CD4-positive, alpha-beta T cell (primary cell): ENCODE measurements at regions not wholly inside any gene's neighbourhood (a gene's known extent, or its start where the extent isn't known, plus 50 kb on each side); places are given as distances from the start of the nearest gene placed in this dataset.

Source experiments
- ATAC-seq: fragments of 200-7000 bp; cut with Tn5 transposase; one replicate; pipeline ENCODE4 v1.10.0; 2022; ENCODE audit warnings: mild to moderate bottlenecking; ENCODE audit not compliant: poor library complexity
- CTCF ChIA-PET: fragments of 350-600 bp; sonication (Branson Sonifier 250); formaldehyde crosslinking; loops from one replicate; lab custom pipeline; 2021; ENCODE audit warnings: antibody characterized with exemption, inconsistent platforms; lab: Charles Lee
- POLR2A ChIA-PET: fragments of 350-600 bp; sonication (Branson Sonifier 250); formaldehyde crosslinking; loops from one replicate; lab custom pipeline; 2021; ENCODE audit warnings: antibody characterized with exemption, inconsistent platforms; lab: Charles Lee
- DNase-seq, 14 experiments: peaks; one replicate each; pipeline ENCODE4 v3.0.0-alpha.2; 2013 to 2020; ENCODE audit warnings: mixed read lengths in 2 of 14
- H3K27ac ChIP-seq, 2 donors: one replicate each; pipeline versions ENCODE4 v1.5.1 to v1.7.0; 2013; ENCODE audit warnings: low read length in 2 of 2, low read depth in 1 of 2, mild to moderate bottlenecking in 1 of 2
- H3K27me3 ChIP-seq, 2 experiments: 1 replicate in 1 of 2; 2 replicates in 1 of 2; pipeline versions ENCODE4 v1.6.1 to v1.7.0; 2013; ENCODE audit warnings: low read length in 2 of 2, control low read depth in 1 of 2, mild to moderate bottlenecking in 1 of 2, moderate library complexity in 1 of 2; ENCODE audit not compliant: insufficient read depth in 2 of 2, control insufficient read depth in 1 of 2
- H3K36me3 ChIP-seq: one replicate; pipeline ENCODE4 v1.6.1; 2013; ENCODE audit warnings: low read length, control low read depth; ENCODE audit not compliant: insufficient read depth
- H3K4me1 ChIP-seq: one replicate; pipeline ENCODE4 v1.6.1; 2013; ENCODE audit warnings: low read length, control low read depth; ENCODE audit not compliant: insufficient read depth
- H3K4me3 ChIP-seq: one replicate; pipeline ENCODE4 v1.5.1; 2013; ENCODE audit warnings: mild to moderate bottlenecking, low read length, moderate library complexity
- H3K9me3 ChIP-seq, 2 experiments: 1 replicate in 1 of 2; 2 replicates in 1 of 2; pipeline versions ENCODE4 v1.6.1 to v1.7.0; 2013; ENCODE audit warnings: low read length in 2 of 2, mild to moderate bottlenecking in 2 of 2, control low read depth in 1 of 2, moderate library complexity in 1 of 2; ENCODE audit not compliant: control insufficient read depth in 1 of 2, insufficient read depth in 1 of 2
- H3K27ac Mint-ChIP-seq: one replicate; pipeline ENCODE4 v1.8.0; 2020; ENCODE audit warnings: mixed read lengths
- H3K27me3 Mint-ChIP-seq: one replicate; pipeline ENCODE4 v1.8.0; 2021; ENCODE audit warnings: mixed read lengths
- H3K36me3 Mint-ChIP-seq: one replicate; pipeline ENCODE4 v1.8.0; 2021; ENCODE audit warnings: low read depth, mixed read lengths
- H3K4me1 Mint-ChIP-seq: one replicate; pipeline ENCODE4 v1.8.0; 2021; ENCODE audit warnings: low read depth, mixed read lengths
- H3K4me3 Mint-ChIP-seq: one replicate; pipeline ENCODE4 v1.8.0; 2020; ENCODE audit warnings: mild to moderate bottlenecking, mixed read lengths
- H3K9me3 Mint-ChIP-seq: one replicate; pipeline ENCODE4 v1.8.0; 2020; ENCODE audit warnings: mixed read lengths
- intact Hi-C, 2 experiments: fragments of 100-400 bp; cut with DNase I in 1 of 2; cut with micrococcal nuclease in 1 of 2; formaldehyde crosslinking; loops; one replicate each; pipeline versions ENCODE4 v1.15.1 to v1.9.0; 2023 to 2025; cut with DNase I, micrococcal nuclease
- TF ChIP-seq, protein P1 (sequence below): fragments of 200-600 bp; IDR thresholded peaks from one replicate; pipeline ENCODE4 v1.8.0; 2022; ENCODE audit warnings: antibody characterized with exemption, mild to moderate bottlenecking

DNA sequence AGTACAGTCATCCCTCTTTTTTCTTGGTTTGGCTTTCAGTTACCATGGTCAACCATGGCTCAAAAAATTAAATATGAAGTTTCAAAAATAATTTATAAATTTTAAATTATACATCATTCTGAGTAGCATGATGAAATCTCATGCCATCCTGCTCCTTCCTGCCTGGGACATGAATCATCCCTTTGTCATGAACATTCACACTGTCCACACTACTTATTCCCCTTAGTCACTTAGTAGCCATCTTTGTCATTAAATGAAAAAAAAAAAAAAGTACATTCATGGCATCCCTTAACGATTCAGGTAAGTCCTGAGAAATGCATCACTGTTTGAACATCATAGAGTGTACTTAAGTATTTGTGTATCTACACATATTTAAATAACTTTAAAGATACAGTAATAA lies 1046.3 kb downstream of the ROBO2 start:
- H3K4me1 Mint-ChIP-seq, result no peaks in the 10 kb centered on the region
- no peak for ATAC-seq
- Histone ChIP-seq H3K9me3 (no peaks in the 10 kb centered on the region), H3K4me1 (no peaks in the 10 kb centered on the region), H3K27ac (no peak overlapping the region), H3K36me3 (no peaks in the 10 kb centered on the region), H3K4me3 (no peak overlapping the region), H3K27me3 (no peaks in the 10 kb centered on the region)
- no peak overlapping the region for H3K4me3 Mint-ChIP-seq
- no peaks in the 10 kb centered on the region for H3K27me3 Mint-ChIP-seq
- POLR2A ChIA-PET, result no interaction called here
- H3K27ac Mint-ChIP-seq, result no peak overlapping the region
- CTCF ChIA-PET, result no interaction called here
- intact Hi-C loops, result no loop called here
- peaks cover 7% of the 10 kb centered on the region for H3K9me3 Mint-ChIP-seq
- TF ChIP-seq, protein P1, sequence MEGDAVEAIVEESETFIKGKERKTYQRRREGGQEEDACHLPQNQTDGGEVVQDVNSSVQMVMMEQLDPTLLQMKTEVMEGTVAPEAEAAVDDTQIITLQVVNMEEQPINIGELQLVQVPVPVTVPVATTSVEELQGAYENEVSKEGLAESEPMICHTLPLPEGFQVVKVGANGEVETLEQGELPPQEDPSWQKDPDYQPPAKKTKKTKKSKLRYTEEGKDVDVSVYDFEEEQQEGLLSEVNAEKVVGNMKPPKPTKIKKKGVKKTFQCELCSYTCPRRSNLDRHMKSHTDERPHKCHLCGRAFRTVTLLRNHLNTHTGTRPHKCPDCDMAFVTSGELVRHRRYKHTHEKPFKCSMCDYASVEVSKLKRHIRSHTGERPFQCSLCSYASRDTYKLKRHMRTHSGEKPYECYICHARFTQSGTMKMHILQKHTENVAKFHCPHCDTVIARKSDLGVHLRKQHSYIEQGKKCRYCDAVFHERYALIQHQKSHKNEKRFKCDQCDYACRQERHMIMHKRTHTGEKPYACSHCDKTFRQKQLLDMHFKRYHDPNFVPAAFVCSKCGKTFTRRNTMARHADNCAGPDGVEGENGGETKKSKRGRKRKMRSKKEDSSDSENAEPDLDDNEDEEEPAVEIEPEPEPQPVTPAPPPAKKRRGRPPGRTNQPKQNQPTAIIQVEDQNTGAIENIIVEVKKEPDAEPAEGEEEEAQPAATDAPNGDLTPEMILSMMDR, result no peak
- H3K36me3 Mint-ChIP-seq, result no peaks in the 10 kb centered on the region
- no peak for DNase-seq

DNA sequence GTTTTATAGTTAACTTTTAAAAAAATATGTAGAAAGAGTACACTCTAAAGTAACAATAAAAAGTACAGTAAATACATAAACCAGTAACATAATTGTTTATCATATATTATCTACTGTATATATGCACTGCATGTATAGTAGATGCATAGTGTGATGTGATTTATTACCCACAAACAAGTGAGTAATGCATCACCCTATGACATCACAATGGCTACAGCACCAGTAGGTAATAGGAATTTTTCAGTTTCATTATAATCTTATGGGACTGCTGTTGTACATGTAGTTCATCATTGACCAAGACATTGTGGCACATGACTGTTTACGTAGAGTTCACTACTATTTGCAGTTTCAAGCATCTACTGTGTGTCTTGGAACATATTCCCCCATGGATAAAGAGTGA lies 1047.2 kb downstream of the ROBO2 start:
- DNase-seq (no peak), ATAC-seq (no peak)
- TF ChIP-seq, protein P1, result no peak
- Mint-ChIP-seq H3K9me3 (peaks cover 7% of the 10 kb centered on the region), H3K27ac (no peak overlapping the region), H3K4me1 (no peaks in the 10 kb centered on the region), H3K36me3 (no peaks in the 10 kb centered on the region), H3K27me3 (no peaks in the 10 kb centered on the region), H3K4me3 (no peak overlapping the region)
- no peaks in the 10 kb centered on the region for H3K9me3 ChIP-seq
- H3K27ac ChIP-seq, result no peak overlapping the region
- no peak overlapping the region for H3K4me3 ChIP-seq
- H3K27me3 ChIP-seq, result no peaks in the 10 kb centered on the region
- intact Hi-C loops, result no loop called here
- H3K4me1 ChIP-seq, result no peaks in the 10 kb centered on the region
- H3K36me3 ChIP-seq, result no peaks in the 10 kb centered on the region
- ChIA-PET CTCF (no interaction called here), POLR2A (no interaction called here)

DNA sequence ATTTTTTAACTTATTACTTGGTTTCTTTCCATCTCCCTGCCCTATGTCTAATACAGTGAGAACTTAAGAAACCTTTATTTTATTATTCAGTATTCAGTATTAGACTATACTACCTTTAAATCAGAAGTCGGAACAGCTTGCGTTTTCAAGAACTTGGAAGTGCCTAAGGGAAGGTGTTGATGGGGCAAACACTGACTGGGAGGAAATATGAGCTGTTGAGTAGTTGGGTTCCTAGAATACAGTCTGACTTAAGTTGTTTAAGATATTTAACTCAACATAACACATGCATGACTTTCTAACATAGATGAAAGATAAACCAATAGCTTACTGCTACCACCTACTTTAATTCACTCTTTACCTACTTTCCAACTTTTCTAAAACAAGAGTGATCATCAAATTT lies 1048.1 kb downstream of the ROBO2 start:
- Histone ChIP-seq H3K9me3 (peaks cover 0 to 2% of the 10 kb centered on the region in 2 experiments), H3K27ac (no peak overlapping the region), H3K4me3 (no peak overlapping the region), H3K27me3 (no peaks in the 10 kb centered on the region), H3K36me3 (no peaks in the 10 kb centered on the region), H3K4me1 (no peaks in the 10 kb centered on the region)
- Mint-ChIP-seq H3K36me3 (no peaks in the 10 kb centered on the region), H3K27me3 (no peaks in the 10 kb centered on the region), H3K4me1 (no peaks in the 10 kb centered on the region), H3K9me3 (peaks cover 7% of the 10 kb centered on the region), H3K4me3 (no peak overlapping the region), H3K27ac (no peak overlapping the region)
- CTCF ChIA-PET, result no interaction called here
- intact Hi-C loops, result no loop called here
- POLR2A ChIA-PET, result no interaction called here
- no peak for DNase-seq
- ATAC-seq, result no peak
- TF ChIP-seq, protein P1, result no peak
